CD4-positive, alpha-beta T cell (primary cell): ENCODE measurements at regions not wholly inside any gene's neighbourhood (a gene's known extent, or its start where the extent isn't known, plus 50 kb on each side); places are given as distances from the start of the nearest gene placed in this dataset.

Source experiments
- ATAC-seq: fragments of 200-7000 bp; cut with Tn5 transposase; one replicate; pipeline ENCODE4 v1.10.0; 2022; ENCODE audit warnings: mild to moderate bottlenecking; ENCODE audit not compliant: poor library complexity
- CTCF ChIA-PET: fragments of 350-600 bp; sonication (Branson Sonifier 250); formaldehyde crosslinking; loops from one replicate; lab custom pipeline; 2021; ENCODE audit warnings: antibody characterized with exemption, inconsistent platforms; lab: Charles Lee
- POLR2A ChIA-PET: fragments of 350-600 bp; sonication (Branson Sonifier 250); formaldehyde crosslinking; loops from one replicate; lab custom pipeline; 2021; ENCODE audit warnings: antibody characterized with exemption, inconsistent platforms; lab: Charles Lee
- DNase-seq, 14 experiments: peaks; one replicate each; pipeline ENCODE4 v3.0.0-alpha.2; 2013 to 2020; ENCODE audit warnings: mixed read lengths in 2 of 14
- H3K27ac ChIP-seq, 2 donors: one replicate each; pipeline versions ENCODE4 v1.5.1 to v1.7.0; 2013; ENCODE audit warnings: low read length in 2 of 2, low read depth in 1 of 2, mild to moderate bottlenecking in 1 of 2
- H3K27me3 ChIP-seq, 2 experiments: 1 replicate in 1 of 2; 2 replicates in 1 of 2; pipeline versions ENCODE4 v1.6.1 to v1.7.0; 2013; ENCODE audit warnings: low read length in 2 of 2, control low read depth in 1 of 2, mild to moderate bottlenecking in 1 of 2, moderate library complexity in 1 of 2; ENCODE audit not compliant: insufficient read depth in 2 of 2, control insufficient read depth in 1 of 2
- H3K36me3 ChIP-seq: one replicate; pipeline ENCODE4 v1.6.1; 2013; ENCODE audit warnings: low read length, control low read depth; ENCODE audit not compliant: insufficient read depth
- H3K4me1 ChIP-seq: one replicate; pipeline ENCODE4 v1.6.1; 2013; ENCODE audit warnings: low read length, control low read depth; ENCODE audit not compliant: insufficient read depth
- H3K4me3 ChIP-seq: one replicate; pipeline ENCODE4 v1.5.1; 2013; ENCODE audit warnings: mild to moderate bottlenecking, low read length, moderate library complexity
- H3K9me3 ChIP-seq, 2 experiments: 1 replicate in 1 of 2; 2 replicates in 1 of 2; pipeline versions ENCODE4 v1.6.1 to v1.7.0; 2013; ENCODE audit warnings: low read length in 2 of 2, mild to moderate bottlenecking in 2 of 2, control low read depth in 1 of 2, moderate library complexity in 1 of 2; ENCODE audit not compliant: control insufficient read depth in 1 of 2, insufficient read depth in 1 of 2
- H3K27ac Mint-ChIP-seq: one replicate; pipeline ENCODE4 v1.8.0; 2020; ENCODE audit warnings: mixed read lengths
- H3K27me3 Mint-ChIP-seq: one replicate; pipeline ENCODE4 v1.8.0; 2021; ENCODE audit warnings: mixed read lengths
- H3K36me3 Mint-ChIP-seq: one replicate; pipeline ENCODE4 v1.8.0; 2021; ENCODE audit warnings: low read depth, mixed read lengths
- H3K4me1 Mint-ChIP-seq: one replicate; pipeline ENCODE4 v1.8.0; 2021; ENCODE audit warnings: low read depth, mixed read lengths
- H3K4me3 Mint-ChIP-seq: one replicate; pipeline ENCODE4 v1.8.0; 2020; ENCODE audit warnings: mild to moderate bottlenecking, mixed read lengths
- H3K9me3 Mint-ChIP-seq: one replicate; pipeline ENCODE4 v1.8.0; 2020; ENCODE audit warnings: mixed read lengths
- CTCF ChIP-seq: fragments of 200-600 bp; IDR thresholded peaks from one replicate; pipeline ENCODE4 v1.8.0; 2022; ENCODE audit warnings: antibody characterized with exemption, mild to moderate bottlenecking
- intact Hi-C, 2 experiments: fragments of 100-400 bp; cut with DNase I in 1 of 2; cut with micrococcal nuclease in 1 of 2; formaldehyde crosslinking; loops; one replicate each; pipeline versions ENCODE4 v1.15.1 to v1.9.0; 2023 to 2025; cut with DNase I, micrococcal nuclease

- Mint-ChIP-seq H3K27me3 (no peaks in the 10 kb centered on the region), H3K27ac (no peak overlapping the region), H3K36me3 (no peaks in the 10 kb centered on the region), H3K9me3 (no peaks in the 10 kb centered on the region), H3K4me3 (no peak overlapping the region), H3K4me1 (no peaks in the 10 kb centered on the region)
- no peak for TF ChIP-seq CTCF
- no peaks in the 10 kb centered on the region for H3K9me3 ChIP-seq
- H3K27me3 ChIP-seq = no peaks in the 10 kb centered on the region
- H3K4me1 ChIP-seq = no peaks in the 10 kb centered on the region
- H3K27ac ChIP-seq = no peak overlapping the region
- POLR2A ChIA-PET = no interaction called here
- CTCF ChIA-PET = no interaction called here
- DNase-seq (no peak), ATAC-seq (no peak)
- H3K36me3 ChIP-seq = no peaks in the 10 kb centered on the region
- intact Hi-C loops = no loop called here
- no peak overlapping the region for H3K4me3 ChIP-seq
These were observed 237.3 kb upstream of the ZBTB20 start for GRCh38 chr3:115384381-115384780.

GRCh38 chr3:115385774-115386730 is 237.3 kb upstream of the GAP43 start:
- Histone ChIP-seq H3K36me3 (no peaks in the 10 kb centered on the region), H3K27ac (no peak overlapping the region), H3K9me3 (no peaks in the 10 kb centered on the region), H3K27me3 (no peaks in the 10 kb centered on the region), H3K4me1 (no peaks in the 10 kb centered on the region), H3K4me3 (no peak overlapping the region)
- Mint-ChIP-seq H3K36me3 (no peaks in the 10 kb centered on the region), H3K9me3 (no peaks in the 10 kb centered on the region), H3K27ac (no peak overlapping the region), H3K4me1 (no peaks in the 10 kb centered on the region), H3K4me3 (no peak overlapping the region), H3K27me3 (no peaks in the 10 kb centered on the region)
- no peak for TF ChIP-seq CTCF
- intact Hi-C loops = no loop called here
- ChIA-PET CTCF (no interaction called here), POLR2A (no interaction called here)
- ATAC-seq (no peak), DNase-seq (no peak)

- no peak for DNase-seq
- Histone ChIP-seq H3K36me3 (no peaks in the 10 kb centered on the region), H3K27ac (no peak overlapping the region), H3K4me1 (no peaks in the 10 kb centered on the region), H3K4me3 (no peak overlapping the region), H3K9me3 (no peaks in the 10 kb centered on the region), H3K27me3 (no peaks in the 10 kb centered on the region)
- ChIA-PET CTCF (no interaction called here), POLR2A (no interaction called here)
- peaks cover 9% of the 10 kb centered on the region for H3K4me1 Mint-ChIP-seq
- H3K36me3 Mint-ChIP-seq = no peaks in the 10 kb centered on the region
- H3K9me3 Mint-ChIP-seq = no peaks in the 10 kb centered on the region
- no peak overlapping the region for H3K27ac Mint-ChIP-seq
- H3K4me3 Mint-ChIP-seq = no peak overlapping the region
- ATAC-seq = no peak
- TF ChIP-seq CTCF = no peak
- intact Hi-C loops = no loop called here
- H3K27me3 Mint-ChIP-seq = no peaks in the 10 kb centered on the region
These were observed 235.1 kb upstream of the GAP43 start for GRCh38 chr3:115388166-115388565.
